Activated naive CD8-positive, alpha-beta T cell treated with anti-CD3 and anti-CD28 coated beads, Interleukin-2, amount 10 ng/mL, durations not matched to agents 7 days and 5 days (primary cell): ENCODE measurements at regions not wholly inside any gene's neighbourhood (a gene's known extent, or its start where the extent isn't known, plus 50 kb on each side); places are given as distances from the start of the nearest gene placed in this dataset.

Experiments
- ATAC-seq: fragments of 150-1000 bp; cut with Tn5 transposase; one replicate; pipeline ENCODE4 v1.10.0; 2021; ENCODE audit warnings: low read depth, moderate library complexity
- POLR2A ChIA-PET: fragments of 350-600 bp; sonication (Branson Sonifier 250); formaldehyde crosslinking; loops from one replicate; lab custom pipeline; 2021; ENCODE audit warnings: antibody characterized with exemption; lab: Charles Lee
- DNase-seq: peaks from one replicate; pipeline ENCODE4 v3.0.0; 2021
- H3K27ac Mint-ChIP-seq: one replicate; pipeline ENCODE4 v1.8.0; 2022; ENCODE audit warnings: mild to moderate bottlenecking, mixed read lengths
- H3K27me3 Mint-ChIP-seq: one replicate; pipeline ENCODE4 v1.8.0; 2022; ENCODE audit warnings: mild to moderate bottlenecking, moderate library complexity, mixed read lengths
- H3K36me3 Mint-ChIP-seq: one replicate; pipeline ENCODE4 v1.8.0; 2021; ENCODE audit warnings: mild to moderate bottlenecking, mixed read lengths
- H3K4me1 Mint-ChIP-seq: one replicate; pipeline ENCODE4 v1.8.0; 2021; ENCODE audit warnings: mixed read lengths
- H3K4me3 Mint-ChIP-seq: one replicate; pipeline ENCODE4 v1.8.0; 2022; ENCODE audit warnings: mild to moderate bottlenecking, moderate library complexity, mixed read lengths
- H3K9me3 Mint-ChIP-seq: one replicate; pipeline ENCODE4 v1.8.0; 2021; ENCODE audit warnings: mixed read lengths

GRCh38 chr20:40512591-40512990 is 176.4 kb downstream of the MAFB start:
- H3K27ac Mint-ChIP-seq = no peak overlapping the region
- DNase-seq (no peak), ATAC-seq (no peak)
- H3K36me3 Mint-ChIP-seq = no peaks in the 10 kb centered on the region
- no peak overlapping the region for H3K4me3 Mint-ChIP-seq
- POLR2A ChIA-PET = no interaction called here
- no peaks in the 10 kb centered on the region for H3K9me3 Mint-ChIP-seq
- H3K27me3 Mint-ChIP-seq = peaks cover 7% of the 10 kb centered on the region
- H3K4me1 Mint-ChIP-seq = no peaks in the 10 kb centered on the region

- no peaks in the 10 kb centered on the region for H3K4me1 Mint-ChIP-seq
- ATAC-seq (no peak), DNase-seq (no peak)
- H3K9me3 Mint-ChIP-seq = no peaks in the 10 kb centered on the region
- no peak overlapping the region for H3K4me3 Mint-ChIP-seq
- POLR2A ChIA-PET = no interaction called here
- H3K27ac Mint-ChIP-seq = no peak overlapping the region
- no peaks in the 10 kb centered on the region for H3K36me3 Mint-ChIP-seq
- H3K27me3 Mint-ChIP-seq = peaks cover 7% of the 10 kb centered on the region
These were observed 177.6 kb downstream of the MAFB start for GRCh38 chr20:40511478-40511877.

- H3K27ac Mint-ChIP-seq = no peak overlapping the region
- H3K4me1 Mint-ChIP-seq = no peaks in the 10 kb centered on the region
- no peaks in the 10 kb centered on the region for H3K9me3 Mint-ChIP-seq
- ATAC-seq (no peak), DNase-seq (no peak)
- no peak overlapping the region for H3K4me3 Mint-ChIP-seq
- H3K27me3 Mint-ChIP-seq = peaks cover 7% of the 10 kb centered on the region
- no peaks in the 10 kb centered on the region for H3K36me3 Mint-ChIP-seq
- POLR2A ChIA-PET = no interaction called here
These were observed 178.4 kb downstream of the MAFB start for GRCh38 chr20:40510622-40511021.

- no peaks in the 10 kb centered on the region for H3K9me3 Mint-ChIP-seq
These were observed 180.2 kb downstream of the MAFB start for GRCh38 chr20:40508821-40509220.

GRCh38 chr20:40506537-40506939 is 182.5 kb downstream of the MAFB start:
- Mint-ChIP-seq H3K4me3 (no peak overlapping the region), H3K4me1 (no peaks in the 10 kb centered on the region), H3K27me3 (peaks cover 1% of the 10 kb centered on the region), H3K27ac (no peak overlapping the region), H3K36me3 (no peaks in the 10 kb centered on the region), H3K9me3 (no peaks in the 10 kb centered on the region)
- POLR2A ChIA-PET = no interaction called here
- DNase-seq (no peak), ATAC-seq (no peak)

More at GRCh38 chr20:40508821-40509220, 180.2 kb downstream of the MAFB start:
- DNase-seq (no peak), ATAC-seq (no peak)
- peaks cover 5% of the 10 kb centered on the region for H3K27me3 Mint-ChIP-seq
- H3K36me3 Mint-ChIP-seq = no peaks in the 10 kb centered on the region
- H3K4me1 Mint-ChIP-seq = no peaks in the 10 kb centered on the region
- no peak overlapping the region for H3K27ac Mint-ChIP-seq
- no peak overlapping the region for H3K4me3 Mint-ChIP-seq
- POLR2A ChIA-PET = no interaction called here

- DNase-seq = no peak
- Mint-ChIP-seq H3K36me3 (no peaks in the 10 kb centered on the region), H3K27ac (no peak overlapping the region), H3K27me3 (no peaks in the 10 kb centered on the region), H3K4me1 (peaks cover 3% of the 10 kb centered on the region), H3K9me3 (no peaks in the 10 kb centered on the region), H3K4me3 (no peak overlapping the region)
- ATAC-seq = no peak
- POLR2A ChIA-PET = no interaction called here
These were observed 185.9 kb downstream of the MAFB start for GRCh38 chr20:40503119-40503518.

- H3K36me3 Mint-ChIP-seq = no peaks in the 10 kb centered on the region
- no peak for DNase-seq
- peaks cover 3% of the 10 kb centered on the region for H3K4me1 Mint-ChIP-seq
- H3K4me3 Mint-ChIP-seq = no peak overlapping the region
- ATAC-seq = no peak
- no peaks in the 10 kb centered on the region for H3K9me3 Mint-ChIP-seq
- POLR2A ChIA-PET = no interaction called here
- no peaks in the 10 kb centered on the region for H3K27me3 Mint-ChIP-seq
- H3K27ac Mint-ChIP-seq = no peak overlapping the region
These were observed 186.5 kb downstream of the MAFB start for GRCh38 chr20:40502576-40502975.

- Mint-ChIP-seq H3K4me1 (peaks cover 3% of the 10 kb centered on the region), H3K9me3 (no peaks in the 10 kb centered on the region), H3K27me3 (no peaks in the 10 kb centered on the region), H3K36me3 (no peaks in the 10 kb centered on the region), H3K27ac (no peak overlapping the region), H3K4me3 (no peak overlapping the region)
- POLR2A ChIA-PET = no interaction called here
- ATAC-seq (no peak), DNase-seq (no peak)
These were observed 189.6 kb downstream of the MAFB start for GRCh38 chr20:40499391-40499790.

GRCh38 chr20:40497899-40498691 is 190.9 kb downstream of the MAFB start:
- Mint-ChIP-seq H3K4me3 (no peak overlapping the region), H3K4me1 (peaks cover 3% of the 10 kb centered on the region), H3K36me3 (no peaks in the 10 kb centered on the region), H3K27me3 (no peaks in the 10 kb centered on the region), H3K27ac (no peak overlapping the region), H3K9me3 (no peaks in the 10 kb centered on the region)
- DNase-seq (no peak), ATAC-seq (no peak)
- POLR2A ChIA-PET = no interaction called here

- no peaks in the 10 kb centered on the region for H3K9me3 Mint-ChIP-seq
- H3K36me3 Mint-ChIP-seq = no peaks in the 10 kb centered on the region
- H3K27me3 Mint-ChIP-seq = no peaks in the 10 kb centered on the region
- DNase-seq (no peak), ATAC-seq (no peak)
- peaks cover 3% of the 10 kb centered on the region for H3K4me1 Mint-ChIP-seq
- no peak overlapping the region for H3K27ac Mint-ChIP-seq
- H3K4me3 Mint-ChIP-seq = no peak overlapping the region
- POLR2A ChIA-PET = no interaction called here
These were observed 193.1 kb downstream of the MAFB start for GRCh38 chr20:40495956-40496355.

GRCh38 chr20:40494248-40494647 is 194.8 kb downstream of the MAFB start:
- Mint-ChIP-seq H3K36me3 (no peaks in the 10 kb centered on the region), H3K27ac (no peak overlapping the region)
- POLR2A ChIA-PET = no interaction called here

GRCh38 chr20:40493549-40493948 is 195.5 kb downstream of the MAFB start:
- POLR2A ChIA-PET = no interaction called here
- no peaks in the 10 kb centered on the region for H3K27me3 Mint-ChIP-seq
- H3K9me3 Mint-ChIP-seq = no peaks in the 10 kb centered on the region
- no peaks in the 10 kb centered on the region for H3K36me3 Mint-ChIP-seq
- no peak overlapping the region for H3K4me3 Mint-ChIP-seq
- peaks cover under 1% of the 10 kb centered on the region for H3K4me1 Mint-ChIP-seq
- no peak overlapping the region for H3K27ac Mint-ChIP-seq
- ATAC-seq (no peak), DNase-seq (no peak)

More at GRCh38 chr20:40494248-40494647, 194.8 kb downstream of the MAFB start:
- H3K9me3 Mint-ChIP-seq = no peaks in the 10 kb centered on the region
- no peak overlapping the region for H3K4me3 Mint-ChIP-seq
- peaks cover 3% of the 10 kb centered on the region for H3K4me1 Mint-ChIP-seq
- DNase-seq (no peak), ATAC-seq (no peak)
- H3K27me3 Mint-ChIP-seq = no peaks in the 10 kb centered on the region

- POLR2A ChIA-PET = no interaction called here
- no peaks in the 10 kb centered on the region for H3K9me3 Mint-ChIP-seq
- no peaks in the 10 kb centered on the region for H3K27me3 Mint-ChIP-seq
- no peak for DNase-seq
- no peaks in the 10 kb centered on the region for H3K4me1 Mint-ChIP-seq
- H3K36me3 Mint-ChIP-seq = no peaks in the 10 kb centered on the region
- ATAC-seq = no peak
- H3K4me3 Mint-ChIP-seq = no peak overlapping the region
- no peak overlapping the region for H3K27ac Mint-ChIP-seq
These were observed 196.0 kb downstream of the MAFB start for GRCh38 chr20:40493071-40493470.

- H3K4me3 Mint-ChIP-seq = no peak overlapping the region
- H3K9me3 Mint-ChIP-seq = no peaks in the 10 kb centered on the region
- POLR2A ChIA-PET = no interaction called here
- no peak overlapping the region for H3K27ac Mint-ChIP-seq
- H3K4me1 Mint-ChIP-seq = no peaks in the 10 kb centered on the region
- H3K27me3 Mint-ChIP-seq = no peaks in the 10 kb centered on the region
- ATAC-seq (no peak), DNase-seq (no peak)
- no peaks in the 10 kb centered on the region for H3K36me3 Mint-ChIP-seq
These were observed 197.9 kb downstream of the MAFB start for GRCh38 chr20:40491009-40491590.
